Astrocyte (in vitro differentiated cells and primary cell): ENCODE measurements at regions not wholly inside any gene's neighbourhood (a gene's known extent, or its start where the extent isn't known, plus 50 kb on each side); places are given as distances from the start of the nearest gene placed in this dataset.

Experiments
- DNase-seq: peaks from one replicate; pipeline ENCODE4 v3.0.0-alpha.2; 2010; ENCODE audit warnings: low read depth
- FAIRE-seq: peaks from 2 replicates; lab custom pipeline; 2011; peaks lifted over from hg19 to GRCh38; lab: Jason Lieb, UNC
- H2AFZ ChIP-seq: 2 replicates; pipeline ENCODE4 v1.6.0; 2012; ENCODE audit warnings: low read depth, low read length, inconsistent platforms
- H3K27ac ChIP-seq: 2 replicates; pipeline ENCODE4 v1.5.1; 2011; ENCODE audit warnings: low read depth, low read length, inconsistent platforms
- H3K27me3 ChIP-seq: 2 replicates; pipeline ENCODE4 v1.6.0; 2011; ENCODE audit warnings: low read length, inconsistent platforms; ENCODE audit not compliant: insufficient read depth
- H3K36me3 ChIP-seq: 2 replicates; pipeline ENCODE4 v1.5.1; 2011; ENCODE audit warnings: low read length, inconsistent platforms; ENCODE audit not compliant: insufficient read depth
- H3K4me1 ChIP-seq: 2 replicates; pipeline ENCODE4 v1.5.1; 2011; ENCODE audit warnings: low read length, inconsistent platforms; ENCODE audit not compliant: insufficient read depth
- H3K4me2 ChIP-seq: 2 replicates; pipeline ENCODE4 v1.6.0; 2012; ENCODE audit warnings: low read length, inconsistent platforms
- H3K4me3 ChIP-seq: 2 replicates; pipeline ENCODE4 v1.5.1; 2011; ENCODE audit warnings: low read depth, mild to moderate bottlenecking, low read length, inconsistent platforms; ENCODE audit not compliant: insufficient read depth
- H3K79me2 ChIP-seq: 2 replicates; pipeline ENCODE4 v1.6.0; 2012; ENCODE audit warnings: mild to moderate bottlenecking, low read length, inconsistent platforms; ENCODE audit not compliant: insufficient read depth
- H3K9ac ChIP-seq: 2 replicates; pipeline ENCODE4 v1.6.0; 2012; ENCODE audit warnings: mild to moderate bottlenecking, low read length, inconsistent platforms
- H3K9me3 ChIP-seq: 2 replicates; pipeline ENCODE4 v1.5.1; 2012; ENCODE audit warnings: low read depth, mild to moderate bottlenecking, low read length, inconsistent platforms; ENCODE audit not compliant: insufficient read depth
- H4K20me1 ChIP-seq: 2 replicates; pipeline ENCODE4 v1.6.0; 2012; ENCODE audit warnings: low read length, inconsistent platforms; ENCODE audit not compliant: insufficient read depth
- H3K27ac Mint-ChIP-seq: one replicate; pipeline ENCODE4 v1.8.0; 2021; ENCODE audit warnings: mild to moderate bottlenecking, mixed read lengths; ENCODE audit not compliant: unreplicated experiment
- H3K27me3 Mint-ChIP-seq: one replicate; pipeline ENCODE4 v1.8.0; 2021; ENCODE audit warnings: low read depth, mixed read lengths; ENCODE audit not compliant: unreplicated experiment
- H3K36me3 Mint-ChIP-seq: one replicate; pipeline ENCODE4 v1.8.0; 2021; ENCODE audit warnings: low read depth, mixed read lengths; ENCODE audit not compliant: unreplicated experiment
- H3K4me1 Mint-ChIP-seq: one replicate; pipeline ENCODE4 v1.8.0; 2021; ENCODE audit warnings: low read depth, mixed read lengths; ENCODE audit not compliant: unreplicated experiment
- H3K4me3 Mint-ChIP-seq: one replicate; pipeline ENCODE4 v1.8.0; 2021; ENCODE audit warnings: mild to moderate bottlenecking, moderate library complexity, mixed read lengths; ENCODE audit not compliant: unreplicated experiment
- H3K9me3 Mint-ChIP-seq: one replicate; pipeline ENCODE4 v1.8.0; 2021; ENCODE audit warnings: mild to moderate bottlenecking, mixed read lengths; ENCODE audit not compliant: unreplicated experiment
- CTCF ChIP-seq: IDR thresholded peaks from 2 replicates; pipeline ENCODE4 v1.5.1; 2011; ENCODE audit warnings: low read depth, mild to moderate bottlenecking, inconsistent platforms, low read length, moderate library complexity; ENCODE audit not compliant: insufficient read depth
- EZH2 ChIP-seq: IDR thresholded peaks from 2 replicates; pipeline ENCODE4 v1.6.1; 2012; ENCODE audit warnings: mild to moderate bottlenecking, low read length, inconsistent platforms; ENCODE audit not compliant: insufficient read depth

GRCh38 chr16:46519063-46519462 lies 102.1 kb downstream of the SHCBP1 start:
- Mint-ChIP-seq H3K4me1 (no peaks in the 10 kb centered on the region), H3K9me3 (peaks cover 3% of the 10 kb centered on the region), H3K4me3 (no peak overlapping the region), H3K27me3 (no peaks in the 10 kb centered on the region), H3K36me3 (no peaks in the 10 kb centered on the region), H3K27ac (no peak overlapping the region)
- no peaks in the 10 kb centered on the region for H4K20me1 ChIP-seq
- DNase-seq (no peak), FAIRE-seq (no peak)
- H3K36me3 ChIP-seq, result no peaks in the 10 kb centered on the region
- H3K4me2 ChIP-seq, result no peak overlapping the region
- H3K27ac ChIP-seq, result no peak overlapping the region
- no peak overlapping the region for H2AFZ ChIP-seq
- H3K4me1 ChIP-seq, result no peaks in the 10 kb centered on the region
- no peak overlapping the region for H3K9ac ChIP-seq
- H3K4me3 ChIP-seq, result no peak overlapping the region
- TF ChIP-seq EZH2, result no peak
- TF ChIP-seq CTCF, result no peak
- no peaks in the 10 kb centered on the region for H3K79me2 ChIP-seq
- H3K27me3 ChIP-seq, result no peaks in the 10 kb centered on the region
- H3K9me3 ChIP-seq, result no peaks in the 10 kb centered on the region

- no peaks in the 10 kb centered on the region for H3K27me3 Mint-ChIP-seq
- Histone ChIP-seq H3K9ac (no peak overlapping the region), H3K27me3 (no peaks in the 10 kb centered on the region), H3K27ac (no peak overlapping the region), H2AFZ (no peak overlapping the region), H3K36me3 (no peaks in the 10 kb centered on the region), H3K4me2 (no peak overlapping the region), H3K4me3 (no peak overlapping the region), H3K4me1 (no peaks in the 10 kb centered on the region), H3K9me3 (no peaks in the 10 kb centered on the region), H3K79me2 (no peaks in the 10 kb centered on the region), H4K20me1 (no peaks in the 10 kb centered on the region)
- no peak for TF ChIP-seq CTCF
- TF ChIP-seq EZH2, result no peak
- no peak overlapping the region for H3K4me3 Mint-ChIP-seq
- H3K27ac Mint-ChIP-seq, result no peak overlapping the region
- H3K36me3 Mint-ChIP-seq, result no peaks in the 10 kb centered on the region
- no peaks in the 10 kb centered on the region for H3K4me1 Mint-ChIP-seq
- DNase-seq (no peak), FAIRE-seq (no peak)
- no peaks in the 10 kb centered on the region for H3K9me3 Mint-ChIP-seq
These were observed 124.5 kb downstream of the SHCBP1 start for GRCh38 chr16:46496701-46497100.

- Histone ChIP-seq H3K4me2 (no peak overlapping the region), H3K9ac (no peak overlapping the region), H3K36me3 (no peaks in the 10 kb centered on the region), H3K4me3 (no peak overlapping the region), H3K9me3 (peaks cover 2% of the 10 kb centered on the region), H3K27ac (no peak overlapping the region), H4K20me1 (no peaks in the 10 kb centered on the region), H2AFZ (no peak overlapping the region), H3K27me3 (no peaks in the 10 kb centered on the region), H3K79me2 (no peaks in the 10 kb centered on the region), H3K4me1 (no peaks in the 10 kb centered on the region)
- no peak overlapping the region for H3K27ac Mint-ChIP-seq
- H3K4me1 Mint-ChIP-seq, result no peaks in the 10 kb centered on the region
- no peaks in the 10 kb centered on the region for H3K36me3 Mint-ChIP-seq
- peaks cover 15% of the 10 kb centered on the region for H3K9me3 Mint-ChIP-seq
- TF ChIP-seq EZH2, result no peak
- no peak for TF ChIP-seq CTCF
- H3K27me3 Mint-ChIP-seq, result no peaks in the 10 kb centered on the region
- no peak overlapping the region for H3K4me3 Mint-ChIP-seq
- FAIRE-seq, result no peak
- no peak for DNase-seq
These were observed 138.3 kb downstream of the SHCBP1 start for GRCh38 chr16:46482895-46483294.
